ENCODE measurements at regions not wholly inside any gene's neighbourhood (a gene's known extent, or its start where the extent isn't known, plus 50 kb on each side); places are given as distances from the start of the nearest gene placed in this dataset.
A peak's percentile ranks its signal among the peaks of the same experiment; 100 is the strongest.

DNA sequence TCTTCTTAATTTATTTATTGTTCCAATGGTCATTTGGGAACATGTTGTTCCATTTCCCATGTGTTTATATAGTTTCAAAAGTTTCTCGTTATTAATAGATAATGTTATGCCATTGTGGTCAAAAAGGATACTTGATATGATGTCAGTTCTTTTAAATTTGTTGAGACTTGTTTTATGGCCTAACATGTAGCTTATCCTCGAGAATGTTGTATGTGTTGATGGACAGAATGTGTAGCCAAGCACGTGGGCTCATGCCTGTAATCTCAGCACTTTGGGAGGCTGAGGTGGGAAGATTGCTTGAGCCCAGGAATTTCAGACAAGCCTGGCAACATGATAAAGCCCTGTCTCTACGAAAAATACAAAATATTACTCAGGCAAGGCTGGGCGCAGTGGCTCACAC, 168.5 kb upstream of the USP38 start:
- DNase-seq (no peak), ATAC-seq (no peak)
- intact Hi-C loops (cut with DNase I, micrococcal nuclease): no loop called here
- no peak overlapping the region for H3K4me3 ChIP-seq
- H3K36me3 ChIP-seq (ENCODE audit: low read depth): no peaks in the 10 kb centered on the region
- TF ChIP-seq, protein P1, sequence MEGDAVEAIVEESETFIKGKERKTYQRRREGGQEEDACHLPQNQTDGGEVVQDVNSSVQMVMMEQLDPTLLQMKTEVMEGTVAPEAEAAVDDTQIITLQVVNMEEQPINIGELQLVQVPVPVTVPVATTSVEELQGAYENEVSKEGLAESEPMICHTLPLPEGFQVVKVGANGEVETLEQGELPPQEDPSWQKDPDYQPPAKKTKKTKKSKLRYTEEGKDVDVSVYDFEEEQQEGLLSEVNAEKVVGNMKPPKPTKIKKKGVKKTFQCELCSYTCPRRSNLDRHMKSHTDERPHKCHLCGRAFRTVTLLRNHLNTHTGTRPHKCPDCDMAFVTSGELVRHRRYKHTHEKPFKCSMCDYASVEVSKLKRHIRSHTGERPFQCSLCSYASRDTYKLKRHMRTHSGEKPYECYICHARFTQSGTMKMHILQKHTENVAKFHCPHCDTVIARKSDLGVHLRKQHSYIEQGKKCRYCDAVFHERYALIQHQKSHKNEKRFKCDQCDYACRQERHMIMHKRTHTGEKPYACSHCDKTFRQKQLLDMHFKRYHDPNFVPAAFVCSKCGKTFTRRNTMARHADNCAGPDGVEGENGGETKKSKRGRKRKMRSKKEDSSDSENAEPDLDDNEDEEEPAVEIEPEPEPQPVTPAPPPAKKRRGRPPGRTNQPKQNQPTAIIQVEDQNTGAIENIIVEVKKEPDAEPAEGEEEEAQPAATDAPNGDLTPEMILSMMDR (IDR thresholded peaks at IDR 0.05): no peak
- no peaks in the 10 kb centered on the region for H3K4me1 ChIP-seq (ENCODE audit: low read depth)
- H3K9me3 ChIP-seq: peaks cover 4% of the 10 kb centered on the region

DNA sequence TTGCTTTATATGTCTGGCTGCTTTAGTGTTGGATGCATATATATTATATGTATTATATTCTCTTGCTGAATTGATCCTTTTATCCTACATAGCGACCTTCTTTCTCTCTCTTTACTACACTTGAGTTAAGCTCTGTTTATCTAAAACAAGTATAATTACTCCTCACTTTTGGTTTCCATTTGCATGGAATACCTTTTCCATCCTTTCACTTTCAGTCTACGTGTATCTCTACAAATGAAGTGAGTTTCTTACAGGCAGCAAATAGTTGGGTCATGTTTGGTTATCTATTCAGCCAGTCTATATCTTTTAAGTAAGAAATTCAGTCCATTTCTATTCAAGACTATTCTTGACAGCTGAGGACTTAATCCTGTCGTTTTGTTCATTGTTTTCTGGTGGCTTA, 167.5 kb upstream of the USP38 start:
- ATAC-seq: peak; percentile 47
- Histone ChIP-seq H3K4me3 (no peak overlapping the region), H3K4me1 (ENCODE audit: low read depth) (no peaks in the 10 kb centered on the region), H3K9me3 (no peaks in the 10 kb centered on the region), H3K36me3 (ENCODE audit: low read depth) (no peaks in the 10 kb centered on the region)
- DNase-seq: no peak
- TF ChIP-seq, protein P1 (IDR thresholded peaks at IDR 0.05): no peak
- intact Hi-C loops (cut with DNase I, micrococcal nuclease): no loop called here

DNA sequence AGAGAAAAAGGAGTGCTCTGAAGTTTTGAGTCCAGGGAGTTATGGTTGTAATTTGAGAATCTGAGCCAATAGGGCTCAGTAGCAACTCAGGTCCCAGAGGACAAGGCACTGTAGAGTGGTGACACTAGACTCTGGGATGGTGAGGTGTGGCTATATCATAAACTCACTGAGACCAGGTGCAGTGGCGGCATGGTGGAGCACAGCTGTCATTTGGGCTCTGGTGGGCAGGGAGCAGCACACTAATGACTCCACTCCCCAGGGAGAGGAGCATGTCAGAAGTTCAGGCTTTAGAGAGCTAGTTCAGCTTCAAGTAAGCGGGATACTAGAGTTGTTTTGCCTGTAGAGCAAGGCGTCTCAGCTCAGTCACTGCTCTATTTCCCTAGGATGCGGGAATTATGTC, 165.4 kb upstream of the USP38 start:
- H3K9me3 ChIP-seq: no peaks in the 10 kb centered on the region
- H3K4me3 ChIP-seq: no peak overlapping the region
- H3K4me1 ChIP-seq (ENCODE audit: low read depth): no peaks in the 10 kb centered on the region
- no peaks in the 10 kb centered on the region for H3K36me3 ChIP-seq (ENCODE audit: low read depth)
- ATAC-seq (no peak), DNase-seq (no peak)
- TF ChIP-seq, protein P1 (IDR thresholded peaks at IDR 0.05): no peak
- intact Hi-C loops (cut with DNase I, micrococcal nuclease): no loop called here

DNA sequence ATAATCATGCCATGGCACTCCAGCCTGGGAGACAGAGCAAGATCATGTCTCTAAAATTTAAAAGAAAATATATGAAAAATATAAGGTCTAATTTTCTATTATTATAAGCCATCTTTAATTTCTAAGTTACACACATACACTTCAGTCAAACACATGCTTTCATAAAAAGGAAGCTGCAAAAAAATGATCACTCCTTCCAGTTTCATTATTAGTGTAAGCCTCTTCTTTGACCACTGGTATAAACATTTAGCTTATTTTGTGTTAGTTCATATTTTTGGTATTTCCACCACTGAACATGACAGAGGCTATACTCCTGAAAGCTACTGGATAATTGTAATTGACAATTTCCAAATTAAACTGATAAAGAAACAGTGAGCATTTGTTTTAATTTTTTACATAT, 163.3 kb upstream of the USP38 start:
- DNase-seq: no peak
- Histone ChIP-seq H3K4me3 (no peak overlapping the region), H3K36me3 (ENCODE audit: low read depth) (no peaks in the 10 kb centered on the region), H3K4me1 (ENCODE audit: low read depth) (no peaks in the 10 kb centered on the region), H3K9me3 (no peaks in the 10 kb centered on the region)
- TF ChIP-seq, protein P1 (IDR thresholded peaks at IDR 0.05): no peak
- ATAC-seq: no peak
- intact Hi-C loops (cut with DNase I, micrococcal nuclease): no loop called here

DNA sequence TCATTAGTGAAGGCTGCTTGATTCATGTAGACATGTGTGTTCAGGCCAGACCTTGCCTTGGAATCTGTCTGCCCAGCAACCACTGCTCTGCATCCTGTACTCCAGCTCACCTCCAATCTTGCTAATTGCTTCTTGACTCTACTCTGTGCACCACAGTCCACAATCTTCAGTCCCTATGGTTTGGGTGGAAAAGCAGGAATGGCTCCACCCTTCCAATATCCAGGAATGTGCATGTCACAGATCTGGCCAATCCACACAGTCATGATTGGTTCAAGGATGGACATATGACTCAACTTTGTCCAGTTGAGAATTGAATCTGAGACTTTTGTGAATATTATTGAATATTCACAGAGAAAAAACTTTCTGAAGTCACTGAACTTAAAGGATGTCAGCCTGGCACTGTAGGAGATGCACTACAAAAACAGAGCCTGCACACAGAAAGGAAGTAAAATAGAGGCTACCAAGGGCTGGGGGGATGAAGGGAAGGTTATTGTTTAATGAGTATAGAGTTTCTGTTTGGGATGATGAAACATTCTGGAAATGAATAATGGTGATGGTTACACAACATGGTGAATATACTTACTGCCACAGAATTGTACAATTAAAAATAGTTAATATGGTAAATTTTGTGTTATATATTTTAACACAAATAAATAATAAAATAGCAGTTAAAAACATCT, 161.3 kb upstream of the USP38 start:
- no peak for DNase-seq
- Histone ChIP-seq H3K36me3 (ENCODE audit: low read depth) (no peaks in the 10 kb centered on the region), H3K4me1 (ENCODE audit: low read depth) (no peaks in the 10 kb centered on the region), H3K9me3 (no peaks in the 10 kb centered on the region), H3K4me3 (no peak overlapping the region)
- ATAC-seq: no peak
- TF ChIP-seq, protein P1 (IDR thresholded peaks at IDR 0.05): no peak
- intact Hi-C loops (cut with DNase I, micrococcal nuclease): no loop called here

Data from mucosa of descending colon (tissue), 3 donors.